ENCODE measurements at regions not wholly inside any gene's neighbourhood (a gene's known extent, or its start where the extent isn't known, plus 50 kb on each side); places are given as distances from the start of the nearest gene placed in this dataset.

GRCh38 chr4:30945586-30945985, 225.4 kb downstream of the PCDH7 start:
- Histone ChIP-seq H3K4me1 (ENCODE audit: control insufficient read depth in 1 of 2, insufficient read depth in 2 of 2, low read length in 2 of 2) (no peaks in the 10 kb centered on the region), H4K20me1 (ENCODE audit: insufficient read depth, low read length) (no peaks in the 10 kb centered on the region), H3K4me2 (replicated peaks; ENCODE audit: extremely low read depth, low read length, poor library complexity, severe bottlenecking) (no peak overlapping the region), H3K9ac (ENCODE audit: insufficient read depth, low read length, poor library complexity, severe bottlenecking) (no peak overlapping the region), H3K79me2 (ENCODE audit: insufficient read depth, low read length) (no peaks in the 10 kb centered on the region), H3K36me3 (replicated peaks in 1 of 2; ENCODE audit: control insufficient read depth in 1 of 2, insufficient read depth in 2 of 2, low read length in 2 of 2) (no peaks in the 10 kb centered on the region), H3K9me3 (replicated peaks in 1 of 2; ENCODE audit: control insufficient read depth in 1 of 2, insufficient read depth in 1 of 2, low read length in 2 of 2) (no peaks in the 10 kb centered on the region), H2AFZ (ENCODE audit: insufficient read depth, low read depth, low read length, poor library complexity, severe bottlenecking) (no peak overlapping the region), H3K27me3 (ENCODE audit: control insufficient read depth in 2 of 2, insufficient read depth in 2 of 2, low read length in 2 of 2) (no peaks in the 10 kb centered on the region), H3K4me3 (replicated peaks in 1 of 3; ENCODE audit: low read depth in 2 of 3, low read length in 3 of 3) (no peak overlapping the region), H3K27ac (ENCODE audit: low read depth in 1 of 2, low read length in 2 of 2) (no peak overlapping the region)
- Mint-ChIP-seq H3K4me3 (no peak overlapping the region), H3K27me3 (ENCODE audit: low read depth in 3 of 3) (peaks cover 0 to 2% (median 0%) of the 10 kb centered on the region in 3 donors), H3K36me3 (no peaks in the 10 kb centered on the region), H3K9me3 (no peaks in the 10 kb centered on the region), H3K27ac (no peak overlapping the region), H3K4me1 (no peaks in the 10 kb centered on the region)
- intact Hi-C loops (cut with micrococcal nuclease) = no loop called here
- no peak for DNase-seq
- WGBS (ENCODE audit: insufficient coverage) = 88% methylated on average over 2 of the region's 4 CpGs
- TF ChIP-seq CTCF (IDR thresholded peaks at IDR 0.05) = no peak

- Histone ChIP-seq H3K4me1 (ENCODE audit: control insufficient read depth in 1 of 2, insufficient read depth in 2 of 2, low read length in 2 of 2) (no peaks in the 10 kb centered on the region), H2AFZ (ENCODE audit: insufficient read depth, low read depth, low read length, poor library complexity, severe bottlenecking) (no peak overlapping the region), H3K36me3 (replicated peaks in 1 of 2; ENCODE audit: control insufficient read depth in 1 of 2, insufficient read depth in 2 of 2, low read length in 2 of 2) (no peaks in the 10 kb centered on the region), H3K9ac (ENCODE audit: insufficient read depth, low read length, poor library complexity, severe bottlenecking) (no peak overlapping the region), H3K4me3 (replicated peaks in 1 of 3; ENCODE audit: low read depth in 2 of 3, low read length in 3 of 3) (no peak overlapping the region), H3K27ac (ENCODE audit: low read depth in 1 of 2, low read length in 2 of 2) (no peak overlapping the region), H3K79me2 (ENCODE audit: insufficient read depth, low read length) (no peaks in the 10 kb centered on the region), H4K20me1 (ENCODE audit: insufficient read depth, low read length) (no peaks in the 10 kb centered on the region), H3K4me2 (replicated peaks; ENCODE audit: extremely low read depth, low read length, poor library complexity, severe bottlenecking) (no peak overlapping the region), H3K27me3 (ENCODE audit: control insufficient read depth in 2 of 2, insufficient read depth in 2 of 2, low read length in 2 of 2) (no peaks in the 10 kb centered on the region), H3K9me3 (replicated peaks in 1 of 2; ENCODE audit: control insufficient read depth in 1 of 2, insufficient read depth in 1 of 2, low read length in 2 of 2) (no peaks in the 10 kb centered on the region)
- no peak for TF ChIP-seq CTCF (IDR thresholded peaks at IDR 0.05)
- Mint-ChIP-seq H3K27ac (no peak overlapping the region), H3K36me3 (no peaks in the 10 kb centered on the region), H3K27me3 (ENCODE audit: low read depth in 3 of 3) (peaks cover 0 to 2% (median 0%) of the 10 kb centered on the region in 3 donors), H3K9me3 (no peaks in the 10 kb centered on the region), H3K4me1 (no peaks in the 10 kb centered on the region), H3K4me3 (no peak overlapping the region)
- no peak for DNase-seq
- intact Hi-C loops (cut with micrococcal nuclease) = no loop called here
- 80% methylated on average over 1 of the region's 2 CpGs for WGBS (ENCODE audit: insufficient coverage)
Observed at GRCh38 chr4:30946288-30946687, 226.1 kb downstream of the PCDH7 start.
